HTR-8/SVneo (cell line): ENCODE measurements at regions not wholly inside any gene's neighbourhood (a gene's known extent, or its start where the extent isn't known, plus 50 kb on each side); places are given as distances from the start of the nearest gene placed in this dataset.

Experiments
- DNase-seq: peaks from one replicate; pipeline ENCODE4 v3.0.0; 2011; ENCODE audit warnings: low spot score, mixed read lengths; ENCODE audit not compliant: insufficient read length
- FAIRE-seq: peaks from 2 replicates; lab custom pipeline; 2011; peaks lifted over from hg19 to GRCh38; lab: Jason Lieb, UNC

- DNase-seq (no peak), FAIRE-seq (no peak)
Measured at GRCh38 chr16:65537336-65537735, 415.5 kb upstream of the CDH11 start.

GRCh38 chr16:65534121-65534528 is 412.3 kb upstream of the CDH11 start:
- DNase-seq, result no peak
- FAIRE-seq, result no peak

- DNase-seq, result no peak
- no peak for FAIRE-seq
Measured at GRCh38 chr16:65532846-65533245, 411.0 kb upstream of the CDH11 start.

GRCh38 chr16:65532258-65532657 is 410.4 kb upstream of the CDH11 start:
- no peak for FAIRE-seq
- no peak for DNase-seq

- FAIRE-seq (no peak), DNase-seq (no peak)
Measured at GRCh38 chr16:65531475-65531874, 409.6 kb upstream of the CDH11 start.

- no peak for FAIRE-seq
- no peak for DNase-seq
Measured at GRCh38 chr16:65525707-65526106, 403.8 kb upstream of the CDH11 start.

- FAIRE-seq, result no peak
- no peak for DNase-seq
Measured at GRCh38 chr16:65524997-65525396, 403.1 kb upstream of the CDH11 start.

- DNase-seq (no peak), FAIRE-seq (no peak)
Measured at GRCh38 chr16:65524231-65524630, 402.4 kb upstream of the CDH11 start.

- FAIRE-seq (no peak), DNase-seq (no peak)
Measured at GRCh38 chr16:65523283-65523944, 401.6 kb upstream of the CDH11 start.

GRCh38 chr16:65522412-65522811 is 400.5 kb upstream of the CDH11 start:
- DNase-seq, result no peak
- FAIRE-seq, result no peak

- DNase-seq, result no peak
- no peak for FAIRE-seq
Measured at GRCh38 chr16:65521633-65522328, 399.9 kb upstream of the CDH11 start.

- DNase-seq, result no peak
- no peak for FAIRE-seq
Measured at GRCh38 chr16:65519402-65519801, 397.5 kb upstream of the CDH11 start.

- no peak for FAIRE-seq
- DNase-seq, result no peak
Measured at GRCh38 chr16:65515193-65515592, 393.3 kb upstream of the CDH11 start.

GRCh38 chr16:65510850-65511249 is 389.0 kb upstream of the CDH11 start:
- no peak for FAIRE-seq
- DNase-seq, result no peak

- FAIRE-seq (no peak), DNase-seq (no peak)
Measured at GRCh38 chr16:65510241-65510640, 388.4 kb upstream of the CDH11 start.

- no peak for FAIRE-seq
- DNase-seq, result no peak
Measured at GRCh38 chr16:65509172-65509571, 387.3 kb upstream of the CDH11 start.

- no peak for DNase-seq
- FAIRE-seq, result no peak
Measured at GRCh38 chr16:65500919-65501318, 379.1 kb upstream of the CDH11 start.

GRCh38 chr16:65500007-65500406 is 378.1 kb upstream of the CDH11 start:
- no peak for DNase-seq
- no peak for FAIRE-seq

- no peak for FAIRE-seq
- no peak for DNase-seq
Measured at GRCh38 chr16:65499566-65499965, 377.7 kb upstream of the CDH11 start.

GRCh38 chr16:65497571-65497970 is 375.7 kb upstream of the CDH11 start:
- FAIRE-seq (no peak), DNase-seq (no peak)

GRCh38 chr16:65495106-65495505 is 373.2 kb upstream of the CDH11 start:
- DNase-seq (no peak), FAIRE-seq (no peak)

- DNase-seq, result no peak
- FAIRE-seq, result no peak
Measured at GRCh38 chr16:65494609-65495008, 372.7 kb upstream of the CDH11 start.
